KOPT-K1 (cell line): ENCODE measurements at regions not wholly inside any gene's neighbourhood (a gene's known extent, or its start where the extent isn't known, plus 50 kb on each side); places are given as distances from the start of the nearest gene placed in this dataset.
"Not testable (repeated sequence)": the region's sequence is repeated elsewhere in the genome, so short reads cannot be mapped to it uniquely, and the experiment has no call there.

Experiments used
- H3K27ac ChIP-seq: fragments of 200-600 bp; sonication (generic); 2 replicates; pipeline ENCODE4 v1.5.1; 2016; ENCODE audit warnings: antibody characterized with exemption, mild to moderate bottlenecking, low read depth, low read length; ENCODE audit not compliant: poor library complexity, severe bottlenecking
- H3K36me3 ChIP-seq: fragments of 200-600 bp; sonication (generic); 2 replicates; pipeline ENCODE4 v1.5.1; 2017; ENCODE audit warnings: antibody characterized with exemption, mild to moderate bottlenecking, low read length, moderate library complexity; ENCODE audit not compliant: insufficient read depth
- H3K9me3 ChIP-seq: fragments of 200-600 bp; sonication (generic); 2 replicates; pipeline ENCODE4 v1.5.1; 2017; ENCODE audit warnings: antibody characterized with exemption, low read length, mild to moderate bottlenecking; ENCODE audit not compliant: insufficient read depth, poor library complexity, severe bottlenecking

DNA sequence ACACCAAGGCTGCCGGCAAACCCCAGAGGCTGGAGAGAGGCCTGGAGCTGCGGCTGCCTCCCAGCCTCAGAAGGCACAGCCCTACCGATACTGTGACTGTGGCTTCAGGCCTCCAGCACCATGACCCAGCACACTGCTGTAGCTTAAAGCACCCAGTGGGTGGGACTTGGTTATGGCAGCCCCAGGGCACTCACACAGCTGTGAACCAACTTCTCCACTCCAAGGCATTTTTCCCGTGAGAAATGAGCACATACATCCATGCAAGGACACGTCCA, 199.5 kb downstream of the NDUFA10 start:
- Histone ChIP-seq H3K36me3 (no peaks in the 10 kb centered on the region), H3K27ac (no peak overlapping the region), H3K9me3 (no peaks in the 10 kb centered on the region)

DNA sequence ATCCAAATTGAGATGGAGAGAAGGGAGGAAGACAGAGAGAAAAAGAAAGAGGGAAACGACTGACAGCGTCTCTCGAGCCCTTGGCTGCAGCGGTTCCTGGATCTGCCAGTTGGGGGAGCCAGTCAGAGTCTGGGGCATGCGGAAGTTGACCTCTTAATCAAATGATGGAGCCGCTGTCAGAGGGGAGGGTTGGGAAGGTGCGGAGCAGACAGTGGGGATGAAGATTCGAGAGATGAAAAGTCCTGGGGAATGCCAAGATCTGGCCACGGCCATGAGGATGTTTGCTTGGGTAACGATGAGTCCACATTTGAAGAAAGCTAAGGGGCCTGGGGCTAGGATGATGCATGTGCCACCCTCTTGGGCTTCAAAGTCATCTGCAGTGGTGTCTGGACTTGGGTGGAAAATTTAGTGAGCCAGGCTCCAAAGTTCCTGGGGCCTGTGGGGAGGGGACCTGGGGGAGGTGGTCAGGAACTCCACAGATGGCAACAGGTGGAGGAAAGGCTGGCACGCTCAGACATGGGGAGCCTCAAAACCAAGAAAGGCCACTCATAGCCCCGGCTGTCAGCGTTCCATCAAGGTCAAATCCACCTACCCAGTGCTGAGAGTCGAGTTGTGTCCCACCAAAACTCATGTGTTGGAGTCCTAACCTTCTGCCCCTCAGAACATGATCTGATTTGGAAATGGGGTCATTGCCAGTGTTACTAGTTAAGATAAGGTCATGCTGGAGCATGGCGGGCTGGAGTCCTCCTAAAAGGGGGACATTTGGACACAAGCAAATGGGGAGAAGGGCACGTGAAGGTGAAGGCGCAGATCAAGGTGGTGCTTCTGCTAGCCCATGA, 200.1 kb downstream of the NDUFA10 start:
- H3K9me3 ChIP-seq: no peaks in the 10 kb centered on the region
- no peak overlapping the region for H3K27ac ChIP-seq
- H3K36me3 ChIP-seq: no peaks in the 10 kb centered on the region

GRCh38 chr2:239824046-239824694, 201.0 kb downstream of the NDUFA10 start:
- H3K27ac ChIP-seq: no peak overlapping the region
- H3K9me3 ChIP-seq: no peaks in the 10 kb centered on the region
- H3K36me3 ChIP-seq: no peaks in the 10 kb centered on the region

GRCh38 chr2:239822146-239822831, 202.9 kb downstream of the NDUFA10 start:
- Histone ChIP-seq H3K9me3 (no peaks in the 10 kb centered on the region), H3K27ac (no peak overlapping the region), H3K36me3 (no peaks in the 10 kb centered on the region)

DNA sequence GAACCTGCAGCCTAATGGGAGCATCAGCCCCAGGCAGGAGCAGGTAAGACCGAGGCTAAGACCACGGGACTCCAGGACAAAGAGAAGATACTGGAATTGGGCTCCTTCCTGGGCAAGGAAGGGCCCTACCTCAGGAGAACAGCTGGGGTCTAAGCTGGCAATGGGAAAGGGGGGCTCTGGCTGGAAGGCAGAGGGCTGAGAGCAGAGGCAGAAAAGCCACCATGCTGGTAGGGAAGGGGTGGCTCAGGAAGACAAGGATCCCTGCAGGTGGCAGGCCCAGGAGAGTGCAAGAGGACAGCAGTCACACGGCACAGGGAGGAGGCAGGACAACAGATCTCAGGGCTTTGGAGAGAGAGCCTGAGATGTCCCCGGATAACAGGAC, 203.5 kb downstream of the NDUFA10 start:
- Histone ChIP-seq H3K9me3 (no peaks in the 10 kb centered on the region), H3K27ac (no peak overlapping the region)

DNA sequence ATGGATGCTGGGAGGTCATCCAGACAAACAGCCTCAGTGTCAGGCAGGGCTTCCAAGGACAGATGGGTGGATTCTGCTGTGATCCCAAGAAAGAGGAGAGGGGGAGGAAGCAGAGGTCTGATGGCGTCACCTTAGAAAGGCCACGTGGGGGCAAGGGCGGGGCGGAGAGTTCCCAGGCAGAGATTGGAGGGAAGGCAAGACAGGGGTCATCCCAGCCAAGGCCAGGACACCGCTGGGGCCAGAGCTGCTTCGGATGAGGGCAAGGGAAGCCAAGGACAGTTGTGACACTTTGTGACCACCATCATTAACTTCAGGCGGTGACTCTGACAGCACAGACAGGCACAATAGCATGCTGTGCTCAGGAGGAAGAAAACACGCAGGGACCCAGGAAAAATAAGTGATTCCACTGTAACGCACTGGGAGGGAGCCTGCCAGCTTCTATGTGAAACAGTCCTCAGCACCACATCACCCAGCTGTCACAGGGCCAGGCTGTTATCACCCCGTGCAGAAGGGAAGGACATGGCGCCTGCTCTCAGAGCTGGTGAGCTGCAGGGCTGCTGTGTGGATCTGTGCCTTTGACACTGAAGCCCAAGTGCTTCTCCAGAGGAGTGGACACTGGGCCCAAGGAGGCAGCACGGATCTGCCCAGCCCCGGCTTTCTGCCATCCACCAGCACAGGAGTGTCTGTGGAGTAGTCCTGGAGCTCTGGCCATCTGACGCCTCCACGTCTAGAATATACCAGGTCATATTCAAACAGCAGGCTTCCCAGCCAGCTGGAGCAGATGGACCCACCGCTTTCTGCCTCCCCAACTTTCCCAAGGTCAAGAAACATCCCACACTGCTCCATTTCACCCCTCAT, 204.1 kb downstream of the NDUFA10 start:
- Histone ChIP-seq H3K36me3 (no peaks in the 10 kb centered on the region), H3K27ac (no peak overlapping the region), H3K9me3 (no peaks in the 10 kb centered on the region)

More for the DNA sequence above, 203.5 kb downstream of the NDUFA10 start:
- H3K36me3 ChIP-seq: no peaks in the 10 kb centered on the region

DNA sequence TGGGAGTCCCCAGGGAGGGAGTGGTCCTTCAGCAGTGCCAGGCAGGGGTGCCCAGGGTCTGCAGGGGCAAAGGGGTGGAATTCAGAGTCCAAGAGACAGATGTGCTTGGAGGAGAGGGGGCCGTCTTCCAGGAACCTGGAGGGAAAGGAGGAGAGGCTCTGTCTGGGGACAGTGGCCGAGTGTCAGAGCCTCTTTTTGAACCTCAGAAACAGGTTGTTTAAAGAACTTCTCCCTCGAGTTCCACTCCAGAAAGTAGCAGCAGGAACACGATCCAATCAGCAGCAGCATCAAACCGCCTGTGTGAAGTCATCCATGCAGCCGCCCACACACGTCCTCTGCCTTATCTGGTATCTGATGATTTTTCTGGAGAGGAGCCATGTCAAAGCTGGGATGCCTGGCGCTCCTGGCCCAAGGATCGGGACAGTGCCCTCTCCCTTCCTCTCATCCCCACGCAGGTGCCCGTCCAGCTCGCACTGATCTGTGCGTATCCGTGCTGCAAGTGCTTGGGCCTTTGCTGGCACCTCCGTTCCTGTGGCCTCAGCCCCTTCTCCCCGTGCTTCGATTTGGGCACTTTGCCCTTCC, 205.1 kb downstream of the NDUFA10 start:
- no peaks in the 10 kb centered on the region for H3K9me3 ChIP-seq
- no peaks in the 10 kb centered on the region for H3K36me3 ChIP-seq
- no peak overlapping the region for H3K27ac ChIP-seq

DNA sequence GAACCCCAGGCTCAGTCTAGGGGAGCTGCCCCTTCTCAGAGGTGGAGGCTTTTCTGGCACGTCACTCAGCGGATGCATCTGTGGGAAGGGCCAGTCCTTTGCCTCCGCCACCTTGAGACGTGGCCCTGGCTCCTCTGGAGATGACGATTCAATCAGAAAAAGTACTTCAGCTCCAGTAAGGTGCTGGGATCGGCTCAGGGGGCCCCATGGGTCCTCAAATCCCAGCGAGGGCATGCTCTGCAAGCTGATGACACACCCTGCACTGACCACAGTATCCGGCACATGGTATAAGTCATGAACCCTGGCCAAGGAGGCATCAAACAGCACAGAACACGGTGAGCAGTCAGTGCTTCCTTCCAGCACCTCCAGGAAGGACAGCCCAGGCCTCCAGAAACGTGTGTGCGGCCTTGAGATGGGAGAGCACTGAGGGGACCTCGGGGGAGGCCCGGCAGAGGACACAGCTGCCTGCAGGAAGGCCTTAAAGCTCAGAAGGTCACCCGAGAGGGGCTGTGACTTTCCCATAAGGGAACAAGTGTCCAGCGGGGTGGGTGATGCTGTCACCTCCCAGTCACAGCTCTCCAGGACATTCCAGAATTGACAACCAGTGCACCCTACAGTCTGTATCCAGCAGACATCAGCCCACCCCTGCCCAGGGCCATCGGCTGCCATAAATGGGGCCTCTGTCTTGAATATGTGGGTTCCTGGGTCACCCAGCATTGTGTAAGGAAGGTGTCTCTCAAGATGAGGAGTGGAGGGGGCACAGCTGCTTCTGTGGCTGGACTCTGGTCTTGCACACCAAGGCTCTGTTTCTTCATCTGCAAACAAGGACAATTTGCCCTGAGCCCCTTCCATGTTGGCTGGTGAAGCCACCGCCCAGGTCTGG, 205.8 kb downstream of the NDUFA10 start:
- no peaks in the 10 kb centered on the region for H3K9me3 ChIP-seq
- no peaks in the 10 kb centered on the region for H3K36me3 ChIP-seq
- no peak overlapping the region for H3K27ac ChIP-seq

GRCh38 chr2:239818531-239819011, 206.6 kb downstream of the NDUFA10 start:
- H3K36me3 ChIP-seq: no peaks in the 10 kb centered on the region
- no peak overlapping the region for H3K27ac ChIP-seq

GRCh38 chr2:239818086-239818485, 207.1 kb downstream of the NDUFA10 start:
- no peaks in the 10 kb centered on the region for H3K9me3 ChIP-seq
- H3K27ac ChIP-seq: no peak overlapping the region
- H3K36me3 ChIP-seq: no peaks in the 10 kb centered on the region

More at GRCh38 chr2:239818531-239819011, 206.6 kb downstream of the NDUFA10 start:
- no peaks in the 10 kb centered on the region for H3K9me3 ChIP-seq

DNA sequence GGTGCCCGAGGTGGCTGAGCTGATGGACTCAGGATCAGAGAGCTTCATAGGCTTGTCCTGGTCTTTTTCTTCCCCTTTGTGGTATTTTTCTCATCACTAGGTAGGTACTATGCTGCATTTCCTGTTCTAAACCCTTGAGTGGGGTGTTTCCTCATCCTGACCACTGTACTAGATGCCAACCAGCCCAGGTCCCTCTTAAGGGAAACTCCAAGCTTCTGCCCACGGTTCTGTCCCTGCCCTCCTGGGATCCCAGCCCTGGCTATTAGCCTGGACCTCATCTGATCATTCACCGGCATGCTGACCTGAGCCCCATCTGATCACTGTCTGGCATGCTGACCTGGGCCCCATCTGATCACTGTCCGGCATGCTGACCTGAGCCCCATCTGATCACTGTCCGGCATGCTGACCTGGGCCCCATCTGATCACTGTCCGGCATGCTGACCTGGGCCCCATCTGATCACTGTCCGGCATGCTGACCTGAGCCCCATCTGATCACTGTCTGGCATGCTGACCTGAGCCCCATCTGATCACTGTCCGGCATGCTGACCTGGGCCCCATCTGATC, 207.6 kb downstream of the NDUFA10 start:
- not testable (repeated sequence) for H3K27ac ChIP-seq, H3K9me3 ChIP-seq, H3K36me3 ChIP-seq

- no peaks in the 10 kb centered on the region for H3K36me3 ChIP-seq
- H3K27ac ChIP-seq: no peak overlapping the region
- no peaks in the 10 kb centered on the region for H3K9me3 ChIP-seq
Observed at GRCh38 chr2:239816576-239817467, 208.3 kb downstream of the NDUFA10 start.

GRCh38 chr2:239815671-239816070, 209.5 kb downstream of the NDUFA10 start:
- Histone ChIP-seq H3K9me3 (no peaks in the 10 kb centered on the region), H3K36me3 (no peaks in the 10 kb centered on the region), H3K27ac (no peak overlapping the region)
